Lung microvascular endothelial cell (primary cell): ENCODE measurements at regions not wholly inside any gene's neighbourhood (a gene's known extent, or its start where the extent isn't known, plus 50 kb on each side); places are given as distances from the start of the nearest gene placed in this dataset.

Source experiments
- DNase-seq, 2 donors: peaks; one replicate each; pipeline versions ENCODE4 v3.0.0 to v3.0.0-alpha.2; 2010; ENCODE audit warnings: low read depth in 2 of 2

- DNase-seq, result peak; percentile 64 to 75
Observed at GRCh38 chr6:99868074-99868702, 125.8 kb downstream of the MCHR2 start.
